GM15510 (cell line): ENCODE measurements at regions not wholly inside any gene's neighbourhood (a gene's known extent, or its start where the extent isn't known, plus 50 kb on each side); places are given as distances from the start of the nearest gene placed in this dataset.

Experiments used
- POLR2A ChIP-seq: IDR thresholded peaks from 3 replicates; pipeline ENCODE4 v1.6.1; 2011; ENCODE audit warnings: borderline replicate concordance; ENCODE audit not compliant: insufficient read length; ENCODE audit errors: extremely low read depth

- no peak for TF ChIP-seq POLR2A
Measured at GRCh38 chr1:38733761-38734160, 125.8 kb downstream of the RRAGC start.

- no peak for TF ChIP-seq POLR2A
Measured at GRCh38 chr1:38730511-38731397, 128.8 kb downstream of the RRAGC start.

GRCh38 chr1:38728585-38728908 lies 131.0 kb downstream of the RRAGC start:
- TF ChIP-seq POLR2A, result no peak

- TF ChIP-seq POLR2A, result no peak
Measured at GRCh38 chr1:38727684-38728584, 131.6 kb downstream of the RRAGC start.

- TF ChIP-seq POLR2A, result no peak
Measured at GRCh38 chr1:38724160-38725131, 135.1 kb downstream of the RRAGC start.

- TF ChIP-seq POLR2A, result no peak
Measured at GRCh38 chr1:38721816-38722215, 137.8 kb downstream of the RRAGC start.

- no peak for TF ChIP-seq POLR2A
Measured at GRCh38 chr1:38719880-38720279, 139.7 kb downstream of the RRAGC start.

- no peak for TF ChIP-seq POLR2A
Measured at GRCh38 chr1:38718031-38718430, 141.5 kb downstream of the RRAGC start.

- no peak for TF ChIP-seq POLR2A
Measured at GRCh38 chr1:38716229-38716628, 143.3 kb downstream of the RRAGC start.

- TF ChIP-seq POLR2A, result no peak
Measured at GRCh38 chr1:38715415-38715814, 144.2 kb downstream of the RRAGC start.

- TF ChIP-seq POLR2A, result no peak
Measured at GRCh38 chr1:38712046-38712445, 147.5 kb downstream of the RRAGC start.

GRCh38 chr1:38708701-38709258 lies 150.8 kb downstream of the RRAGC start:
- TF ChIP-seq POLR2A, result no peak

GRCh38 chr1:38701088-38701487 lies 158.5 kb downstream of the RRAGC start:
- TF ChIP-seq POLR2A, result no peak

GRCh38 chr1:38700077-38700470 lies 159.5 kb downstream of the RRAGC start:
- no peak for TF ChIP-seq POLR2A
